ENCODE measurements at regions not wholly inside any gene's neighbourhood (a gene's known extent, or its start where the extent isn't known, plus 50 kb on each side); places are given as distances from the start of the nearest gene placed in this dataset.

- peaks cover 2% of the 10 kb centered on the region for H3K9me3 ChIP-seq (ENCODE audit: insufficient read depth, low read depth, low read length)
- H3K9ac ChIP-seq (ENCODE audit: low read length), result no peak overlapping the region
- H3K4me1 Mint-ChIP-seq (ENCODE audit: low read depth, unreplicated experiment), result peaks cover 26% of the 10 kb centered on the region
- TF ChIP-seq EZH2 (IDR thresholded peaks at IDR 0.05; ENCODE audit: insufficient read depth, low read length), result no peak
- no peak overlapping the region for H3K4me2 ChIP-seq (ENCODE audit: low read length)
- no peaks in the 10 kb centered on the region for H3K36me3 Mint-ChIP-seq (ENCODE audit: low read depth, unreplicated experiment)
- H3K4me3 Mint-ChIP-seq (ENCODE audit: unreplicated experiment), result no peak overlapping the region
- H2AFZ ChIP-seq (ENCODE audit: low read depth, low read length), result no peak overlapping the region
- DNase-seq (ENCODE audit: low read depth), result no peak
- FAIRE-seq, result no peak
- no peaks in the 10 kb centered on the region for H4K20me1 ChIP-seq (ENCODE audit: insufficient read depth, low read length)
- H3K27me3 Mint-ChIP-seq (ENCODE audit: low read depth, unreplicated experiment), result no peaks in the 10 kb centered on the region
- no peak overlapping the region for H3K4me3 ChIP-seq (ENCODE audit: insufficient read depth, low read depth, low read length)
- H3K9me3 Mint-ChIP-seq (ENCODE audit: unreplicated experiment), result no peaks in the 10 kb centered on the region
- H3K27me3 ChIP-seq (ENCODE audit: insufficient read depth, low read length), result no peaks in the 10 kb centered on the region
- H3K4me1 ChIP-seq (ENCODE audit: insufficient read depth, low read length), result no peaks in the 10 kb centered on the region
- no peak overlapping the region for H3K27ac ChIP-seq (ENCODE audit: low read depth, low read length)
- H3K27ac Mint-ChIP-seq (ENCODE audit: unreplicated experiment), result peak overlapping the region; percentile 30
- H3K79me2 ChIP-seq (ENCODE audit: insufficient read depth, low read length), result no peaks in the 10 kb centered on the region
- no peaks in the 10 kb centered on the region for H3K36me3 ChIP-seq (ENCODE audit: insufficient read depth, low read length)
These were observed 186.6 kb downstream of the SMC2 start for GRCh38 chr9:104280711-104281110.

DNA sequence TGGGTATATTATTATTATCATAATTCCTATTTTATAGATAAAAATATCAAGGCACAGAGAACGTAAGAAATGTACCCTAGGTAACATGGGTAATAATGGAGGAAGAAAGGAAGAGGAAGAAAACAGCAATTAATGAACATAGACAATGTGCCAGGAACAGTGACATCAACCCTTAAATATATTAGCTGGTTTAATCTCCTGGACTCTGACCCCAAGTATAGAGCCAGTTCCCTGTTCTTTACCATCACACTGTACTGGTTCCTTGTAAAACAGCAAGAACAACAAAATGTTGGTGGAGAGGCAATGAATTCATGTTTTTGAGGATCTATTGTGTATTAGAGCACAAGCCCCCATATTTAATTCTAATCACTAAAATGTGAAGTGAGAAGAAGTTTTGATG lies 192.1 kb downstream of the SMC2 start:
- DNase-seq (ENCODE audit: low read depth) (no peak), FAIRE-seq (no peak)
- Histone ChIP-seq H3K27me3 (ENCODE audit: insufficient read depth, low read length) (no peaks in the 10 kb centered on the region), H3K4me3 (ENCODE audit: insufficient read depth, low read depth, low read length) (no peak overlapping the region), H2AFZ (ENCODE audit: low read depth, low read length) (no peak overlapping the region), H3K4me1 (ENCODE audit: insufficient read depth, low read length) (no peaks in the 10 kb centered on the region), H3K9ac (ENCODE audit: low read length) (no peak overlapping the region), H3K36me3 (ENCODE audit: insufficient read depth, low read length) (no peaks in the 10 kb centered on the region), H3K9me3 (ENCODE audit: insufficient read depth, low read depth, low read length) (peaks cover 2% of the 10 kb centered on the region), H3K4me2 (ENCODE audit: low read length) (no peak overlapping the region), H4K20me1 (ENCODE audit: insufficient read depth, low read length) (no peaks in the 10 kb centered on the region), H3K27ac (ENCODE audit: low read depth, low read length) (no peak overlapping the region), H3K79me2 (ENCODE audit: insufficient read depth, low read length) (no peaks in the 10 kb centered on the region)
- Mint-ChIP-seq H3K36me3 (ENCODE audit: low read depth, unreplicated experiment) (no peaks in the 10 kb centered on the region), H3K27me3 (ENCODE audit: low read depth, unreplicated experiment) (peaks cover 2% of the 10 kb centered on the region), H3K9me3 (ENCODE audit: unreplicated experiment) (no peaks in the 10 kb centered on the region), H3K27ac (ENCODE audit: unreplicated experiment) (no peak overlapping the region), H3K4me3 (ENCODE audit: unreplicated experiment) (no peak overlapping the region), H3K4me1 (ENCODE audit: low read depth, unreplicated experiment) (peaks cover 3% of the 10 kb centered on the region)
- no peak for TF ChIP-seq EZH2 (IDR thresholded peaks at IDR 0.05; ENCODE audit: insufficient read depth, low read length)
- TF ChIP-seq CTCF (IDR thresholded peaks at IDR 0.05; ENCODE audit: insufficient read depth, low read depth, low read length), result no peak

DNA sequence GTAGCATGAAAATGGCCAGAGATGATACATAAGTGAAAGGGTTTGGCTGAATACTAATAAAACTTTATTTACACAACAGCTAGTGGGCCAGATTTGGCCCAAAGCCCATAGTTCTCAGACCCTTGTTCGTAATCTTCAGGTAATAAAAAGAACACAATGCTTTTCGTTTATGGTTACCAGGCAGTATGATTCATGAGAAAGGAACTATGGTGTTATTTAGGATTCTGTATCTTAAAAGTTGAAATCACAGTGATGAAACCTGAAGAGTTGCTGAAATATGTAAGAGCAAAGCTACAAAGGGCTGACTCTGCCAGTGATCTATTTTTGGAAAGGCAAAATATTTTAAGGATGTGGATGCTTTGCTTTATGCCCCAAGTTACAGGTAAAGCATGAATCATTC lies 192.7 kb downstream of the SMC2 start:
- Histone ChIP-seq H3K27ac (ENCODE audit: low read depth, low read length) (no peak overlapping the region), H3K36me3 (ENCODE audit: insufficient read depth, low read length) (no peaks in the 10 kb centered on the region), H3K4me2 (ENCODE audit: low read length) (no peak overlapping the region), H3K9me3 (ENCODE audit: insufficient read depth, low read depth, low read length) (peaks cover 2% of the 10 kb centered on the region), H4K20me1 (ENCODE audit: insufficient read depth, low read length) (no peaks in the 10 kb centered on the region), H2AFZ (ENCODE audit: low read depth, low read length) (no peak overlapping the region), H3K4me1 (ENCODE audit: insufficient read depth, low read length) (no peaks in the 10 kb centered on the region), H3K9ac (ENCODE audit: low read length) (no peak overlapping the region), H3K79me2 (ENCODE audit: insufficient read depth, low read length) (no peaks in the 10 kb centered on the region), H3K4me3 (ENCODE audit: insufficient read depth, low read depth, low read length) (no peak overlapping the region), H3K27me3 (ENCODE audit: insufficient read depth, low read length) (no peaks in the 10 kb centered on the region)
- DNase-seq (ENCODE audit: low read depth) (no peak), FAIRE-seq (no peak)
- TF ChIP-seq EZH2 (IDR thresholded peaks at IDR 0.05; ENCODE audit: insufficient read depth, low read length) (no peak), CTCF (IDR thresholded peaks at IDR 0.05; ENCODE audit: insufficient read depth, low read depth, low read length) (no peak)
- H3K9me3 Mint-ChIP-seq (ENCODE audit: unreplicated experiment), result no peaks in the 10 kb centered on the region
- no peaks in the 10 kb centered on the region for H3K36me3 Mint-ChIP-seq (ENCODE audit: low read depth, unreplicated experiment)
- H3K27me3 Mint-ChIP-seq (ENCODE audit: low read depth, unreplicated experiment), result peaks cover 2% of the 10 kb centered on the region
- H3K27ac Mint-ChIP-seq (ENCODE audit: unreplicated experiment), result no peak overlapping the region
- no peaks in the 10 kb centered on the region for H3K4me1 Mint-ChIP-seq (ENCODE audit: low read depth, unreplicated experiment)
- no peak overlapping the region for H3K4me3 Mint-ChIP-seq (ENCODE audit: unreplicated experiment)
